ENCODE measurements at regions not wholly inside any gene's neighbourhood (a gene's known extent, or its start where the extent isn't known, plus 50 kb on each side); places are given as distances from the start of the nearest gene placed in this dataset.
"Not testable (repeated sequence)": the region's sequence is repeated elsewhere in the genome, so short reads cannot be mapped to it uniquely, and the experiment has no call there.

GRCh38 chr11:39661890-39662289 lies 1797.6 kb downstream of the LRRC4C start:
- no peak overlapping the region for H3K4me3 ChIP-seq (ENCODE audit: low read depth, low read length)
- DNase-seq (ENCODE audit: low read depth) = no peak
- no peak for TF ChIP-seq POLR2A (IDR thresholded peaks at IDR 0.05; ENCODE audit: extremely low read depth, insufficient read length)
- no peak for TF ChIP-seq CTCF (IDR thresholded peaks at IDR 0.05; ENCODE audit: low read depth, low read length)
- TF ChIP-seq MYC (IDR thresholded peaks at IDR 0.05; ENCODE audit: low read depth, low read length) = no peak
- TF ChIP-seq MAX (IDR thresholded peaks at IDR 0.05; ENCODE audit: low read depth, low read length) = no peak

GRCh38 chr11:39651857-39652461 lies 1807.5 kb downstream of the LRRC4C start:
- no peak for DNase-seq (ENCODE audit: low read depth)
- TF ChIP-seq MAX (IDR thresholded peaks at IDR 0.05; ENCODE audit: low read depth, low read length) (no peak), CTCF (IDR thresholded peaks at IDR 0.05; ENCODE audit: low read depth, low read length) (no peak), MYC (IDR thresholded peaks at IDR 0.05; ENCODE audit: low read depth, low read length) (no peak), POLR2A (IDR thresholded peaks at IDR 0.05; ENCODE audit: extremely low read depth, insufficient read length) (no peak)
- H3K4me3 ChIP-seq (ENCODE audit: low read depth, low read length) = no peak overlapping the region

GRCh38 chr11:39641751-39642150 lies 1817.7 kb downstream of the LRRC4C start:
- no peak for DNase-seq (ENCODE audit: low read depth)
- H3K4me3 ChIP-seq (ENCODE audit: low read depth, low read length) = no peak overlapping the region
- TF ChIP-seq MYC (IDR thresholded peaks at IDR 0.05; ENCODE audit: low read depth, low read length) (no peak), POLR2A (IDR thresholded peaks at IDR 0.05; ENCODE audit: extremely low read depth, insufficient read length) (no peak), CTCF (IDR thresholded peaks at IDR 0.05; ENCODE audit: low read depth, low read length) (no peak)

GRCh38 chr11:39630365-39630764 lies 1829.1 kb downstream of the LRRC4C start:
- DNase-seq (ENCODE audit: low read depth) = no peak
- TF ChIP-seq CTCF (IDR thresholded peaks at IDR 0.05; ENCODE audit: low read depth, low read length) = no peak
- TF ChIP-seq MAX (IDR thresholded peaks at IDR 0.05; ENCODE audit: low read depth, low read length) = no peak
- no peak overlapping the region for H3K4me3 ChIP-seq (ENCODE audit: low read depth, low read length)

- DNase-seq (ENCODE audit: low read depth) = no peak
- no peak overlapping the region for H3K4me3 ChIP-seq (ENCODE audit: low read depth, low read length)
- TF ChIP-seq MAX (IDR thresholded peaks at IDR 0.05; ENCODE audit: low read depth, low read length) (no peak), POLR2A (IDR thresholded peaks at IDR 0.05; ENCODE audit: extremely low read depth, insufficient read length) (no peak), CTCF (IDR thresholded peaks at IDR 0.05; ENCODE audit: low read depth, low read length) (no peak), MYC (IDR thresholded peaks at IDR 0.05; ENCODE audit: low read depth, low read length) (no peak)
These were observed 1831.1 kb downstream of the LRRC4C start for GRCh38 chr11:39628311-39628710.

GRCh38 chr11:39620309-39620708 lies 1839.1 kb downstream of the LRRC4C start:
- DNase-seq (ENCODE audit: low read depth); H3K4me3 ChIP-seq (ENCODE audit: low read depth, low read length): not testable (repeated sequence)
